ENCODE measurements at regions not wholly inside any gene's neighbourhood (a gene's known extent, or its start where the extent isn't known, plus 50 kb on each side); places are given as distances from the start of the nearest gene placed in this dataset.

GRCh38 chr5:66246608-66247007 is 102.5 kb downstream of the SREK1 start:
- DNase-seq (ENCODE audit: low spot score) = no peak
- no peaks in the 10 kb centered on the region for H3K36me3 ChIP-seq
- H3K4me3 ChIP-seq = no peak overlapping the region
- ATAC-seq (ENCODE audit: insufficient number of reproducible peaks, low FRiP score, low read depth) = no peak
- H3K27ac ChIP-seq = no peak overlapping the region
- no peaks in the 10 kb centered on the region for H3K9me3 ChIP-seq
- TF ChIP-seq, protein P1, sequence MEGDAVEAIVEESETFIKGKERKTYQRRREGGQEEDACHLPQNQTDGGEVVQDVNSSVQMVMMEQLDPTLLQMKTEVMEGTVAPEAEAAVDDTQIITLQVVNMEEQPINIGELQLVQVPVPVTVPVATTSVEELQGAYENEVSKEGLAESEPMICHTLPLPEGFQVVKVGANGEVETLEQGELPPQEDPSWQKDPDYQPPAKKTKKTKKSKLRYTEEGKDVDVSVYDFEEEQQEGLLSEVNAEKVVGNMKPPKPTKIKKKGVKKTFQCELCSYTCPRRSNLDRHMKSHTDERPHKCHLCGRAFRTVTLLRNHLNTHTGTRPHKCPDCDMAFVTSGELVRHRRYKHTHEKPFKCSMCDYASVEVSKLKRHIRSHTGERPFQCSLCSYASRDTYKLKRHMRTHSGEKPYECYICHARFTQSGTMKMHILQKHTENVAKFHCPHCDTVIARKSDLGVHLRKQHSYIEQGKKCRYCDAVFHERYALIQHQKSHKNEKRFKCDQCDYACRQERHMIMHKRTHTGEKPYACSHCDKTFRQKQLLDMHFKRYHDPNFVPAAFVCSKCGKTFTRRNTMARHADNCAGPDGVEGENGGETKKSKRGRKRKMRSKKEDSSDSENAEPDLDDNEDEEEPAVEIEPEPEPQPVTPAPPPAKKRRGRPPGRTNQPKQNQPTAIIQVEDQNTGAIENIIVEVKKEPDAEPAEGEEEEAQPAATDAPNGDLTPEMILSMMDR (IDR thresholded peaks at IDR 0.05) = no peak
- no peaks in the 10 kb centered on the region for H3K4me1 ChIP-seq (ENCODE audit: control insufficient read depth in 1 of 2, low read depth in 2 of 2)
- no peaks in the 10 kb centered on the region for H3K27me3 ChIP-seq (replicated peaks; ENCODE audit: insufficient read depth)

DNA sequence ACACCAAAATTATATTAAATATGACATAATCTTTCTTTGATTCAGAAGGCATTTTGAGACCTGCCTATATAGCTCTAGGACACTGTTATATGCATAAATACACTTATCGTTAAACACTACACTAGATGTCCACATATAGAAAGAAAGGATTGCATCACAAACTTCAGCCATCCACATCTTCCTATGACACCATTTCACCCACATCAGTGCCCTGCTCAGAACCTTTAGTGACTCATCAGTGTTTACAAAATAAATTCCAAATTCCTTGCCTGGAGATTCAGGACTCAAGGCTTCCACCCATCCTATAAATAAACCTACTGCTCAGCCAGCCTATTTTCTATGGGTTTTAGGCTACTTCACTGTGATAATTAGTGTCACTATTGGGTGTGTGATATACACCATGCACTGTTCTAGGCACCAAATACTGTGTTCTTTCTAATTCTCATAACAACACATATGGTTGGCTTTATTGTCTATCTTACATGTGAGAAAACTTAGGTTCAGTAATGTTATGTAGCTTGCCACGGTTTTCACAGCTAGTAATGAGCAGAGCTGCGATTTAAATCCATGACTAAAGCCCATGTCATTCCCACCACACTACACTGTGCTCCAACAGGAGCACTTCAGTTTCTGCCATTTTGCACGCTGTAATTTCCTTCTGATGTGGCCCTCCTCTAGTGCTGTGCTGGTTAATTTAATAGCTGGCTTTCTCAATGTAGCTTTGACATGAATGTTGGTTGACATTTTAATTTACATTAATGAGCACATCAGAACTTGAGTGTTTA is 103.3 kb downstream of the SREK1 start:
- Histone ChIP-seq H3K27me3 (replicated peaks; ENCODE audit: insufficient read depth) (no peaks in the 10 kb centered on the region), H3K27ac (no peak overlapping the region), H3K9me3 (no peaks in the 10 kb centered on the region), H3K4me3 (no peak overlapping the region), H3K36me3 (no peaks in the 10 kb centered on the region), H3K4me1 (ENCODE audit: control insufficient read depth in 1 of 2, low read depth in 2 of 2) (no peaks in the 10 kb centered on the region)
- no peak for DNase-seq (ENCODE audit: low spot score)
- no peak for ATAC-seq (ENCODE audit: insufficient number of reproducible peaks, low FRiP score, low read depth)
- TF ChIP-seq, protein P1 (IDR thresholded peaks at IDR 0.05) = no peak

GRCh38 chr5:66248874-66249273 is 104.8 kb downstream of the SREK1 start:
- no peaks in the 10 kb centered on the region for H3K27me3 ChIP-seq (replicated peaks; ENCODE audit: insufficient read depth)
- no peak overlapping the region for H3K27ac ChIP-seq
- H3K4me1 ChIP-seq (ENCODE audit: control insufficient read depth in 1 of 2, low read depth in 2 of 2) = no peaks in the 10 kb centered on the region
- H3K36me3 ChIP-seq = no peaks in the 10 kb centered on the region
- no peak for ATAC-seq (ENCODE audit: insufficient number of reproducible peaks, low FRiP score, low read depth)
- no peak overlapping the region for H3K4me3 ChIP-seq
- no peaks in the 10 kb centered on the region for H3K9me3 ChIP-seq
- DNase-seq (ENCODE audit: low spot score) = no peak
- TF ChIP-seq, protein P1 (IDR thresholded peaks at IDR 0.05) = no peak

- DNase-seq (ENCODE audit: low spot score) (no peak), ATAC-seq (ENCODE audit: insufficient number of reproducible peaks, low FRiP score, low read depth) (no peak)
- TF ChIP-seq, protein P1 (IDR thresholded peaks at IDR 0.05) = no peak
- no peak overlapping the region for H3K27ac ChIP-seq
- no peak overlapping the region for H3K4me3 ChIP-seq
- H3K27me3 ChIP-seq (replicated peaks; ENCODE audit: insufficient read depth) = no peaks in the 10 kb centered on the region
- H3K9me3 ChIP-seq = no peaks in the 10 kb centered on the region
- no peaks in the 10 kb centered on the region for H3K36me3 ChIP-seq
- H3K4me1 ChIP-seq (ENCODE audit: control insufficient read depth in 1 of 2, low read depth in 2 of 2) = no peaks in the 10 kb centered on the region
These were observed 105.8 kb downstream of the SREK1 start for GRCh38 chr5:66249920-66250319.

GRCh38 chr5:66252849-66253248 is 108.7 kb downstream of the SREK1 start:
- TF ChIP-seq, protein P1 (IDR thresholded peaks at IDR 0.05) = no peak
- no peak overlapping the region for H3K27ac ChIP-seq
- ATAC-seq (ENCODE audit: insufficient number of reproducible peaks, low FRiP score, low read depth) (no peak), DNase-seq (ENCODE audit: low spot score) (no peak)
- H3K36me3 ChIP-seq = no peaks in the 10 kb centered on the region
- H3K4me1 ChIP-seq (ENCODE audit: control insufficient read depth in 1 of 2, low read depth in 2 of 2) = no peaks in the 10 kb centered on the region
- H3K27me3 ChIP-seq (replicated peaks; ENCODE audit: insufficient read depth) = no peaks in the 10 kb centered on the region
- no peaks in the 10 kb centered on the region for H3K9me3 ChIP-seq
- H3K4me3 ChIP-seq = no peak overlapping the region

Measured in thoracic aorta (tissue), 2 donors.